ENCODE measurements at regions not wholly inside any gene's neighbourhood (a gene's known extent, or its start where the extent isn't known, plus 50 kb on each side); places are given as distances from the start of the nearest gene placed in this dataset.

DNA sequence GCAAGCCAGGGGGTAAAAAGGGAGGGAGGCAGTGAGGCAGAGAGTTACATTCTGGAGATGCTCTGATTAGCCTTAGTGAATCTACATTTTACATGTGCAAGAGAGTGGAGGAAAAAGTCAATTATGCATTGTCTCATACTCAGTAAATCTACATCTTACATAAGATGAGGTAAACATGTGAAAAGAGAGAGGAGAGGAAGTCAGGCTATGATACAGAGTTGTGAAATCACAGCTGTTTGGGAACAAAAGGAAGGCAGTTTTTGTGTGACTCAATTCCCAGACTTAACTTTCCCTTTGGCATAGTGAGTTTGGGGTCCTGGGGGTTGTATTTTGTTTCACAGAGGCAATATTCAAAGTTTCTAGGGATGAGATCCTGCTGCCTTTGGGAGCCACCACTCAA, 67.8 kb downstream of the GP2 start:
- H3K9me3 ChIP-seq (ENCODE audit: low read depth) = no peaks in the 10 kb centered on the region

DNA sequence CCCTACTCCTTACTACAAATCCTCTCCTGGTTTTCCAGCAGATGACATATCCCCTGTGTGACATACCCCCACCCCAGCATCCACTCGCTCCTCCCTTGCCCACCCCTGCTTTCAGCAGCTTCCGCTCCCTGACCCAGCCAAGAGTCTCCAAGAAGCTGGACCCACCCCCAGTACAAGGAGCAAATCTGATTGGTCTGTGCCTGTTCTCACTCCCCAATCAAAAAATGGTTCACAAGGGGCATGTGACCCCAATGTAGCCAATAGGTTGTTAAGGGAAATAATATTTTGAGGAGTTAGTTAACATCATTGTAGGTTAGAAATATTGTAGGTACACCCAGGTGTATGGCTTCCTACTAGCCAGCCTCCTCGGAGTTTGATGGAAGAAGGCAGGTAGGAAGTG, 70.1 kb downstream of the GP2 start:
- no peaks in the 10 kb centered on the region for H3K9me3 ChIP-seq (ENCODE audit: low read depth)
- H2AFZ ChIP-seq = no peak overlapping the region
- no peak overlapping the region for H3K4me2 ChIP-seq
- no peaks in the 10 kb centered on the region for H4K20me1 ChIP-seq (ENCODE audit: insufficient read depth, poor library complexity, severe bottlenecking)
- H3K36me3 ChIP-seq (replicated peaks; ENCODE audit: insufficient read depth, low read depth) = no peaks in the 10 kb centered on the region
- H3K9me2 ChIP-seq (replicated peaks; ENCODE audit: insufficient read depth) = no peaks in the 10 kb centered on the region
- TF ChIP-seq EZH2phosphoT487 (IDR thresholded peaks at IDR 0.05; ENCODE audit: low read depth, severe bottlenecking, unreplicated experiment) = no peak
- no peak for TF ChIP-seq EZH2 (IDR thresholded peaks at IDR 0.05; ENCODE audit: borderline replicate concordance)
- TF ChIP-seq, protein P1, sequence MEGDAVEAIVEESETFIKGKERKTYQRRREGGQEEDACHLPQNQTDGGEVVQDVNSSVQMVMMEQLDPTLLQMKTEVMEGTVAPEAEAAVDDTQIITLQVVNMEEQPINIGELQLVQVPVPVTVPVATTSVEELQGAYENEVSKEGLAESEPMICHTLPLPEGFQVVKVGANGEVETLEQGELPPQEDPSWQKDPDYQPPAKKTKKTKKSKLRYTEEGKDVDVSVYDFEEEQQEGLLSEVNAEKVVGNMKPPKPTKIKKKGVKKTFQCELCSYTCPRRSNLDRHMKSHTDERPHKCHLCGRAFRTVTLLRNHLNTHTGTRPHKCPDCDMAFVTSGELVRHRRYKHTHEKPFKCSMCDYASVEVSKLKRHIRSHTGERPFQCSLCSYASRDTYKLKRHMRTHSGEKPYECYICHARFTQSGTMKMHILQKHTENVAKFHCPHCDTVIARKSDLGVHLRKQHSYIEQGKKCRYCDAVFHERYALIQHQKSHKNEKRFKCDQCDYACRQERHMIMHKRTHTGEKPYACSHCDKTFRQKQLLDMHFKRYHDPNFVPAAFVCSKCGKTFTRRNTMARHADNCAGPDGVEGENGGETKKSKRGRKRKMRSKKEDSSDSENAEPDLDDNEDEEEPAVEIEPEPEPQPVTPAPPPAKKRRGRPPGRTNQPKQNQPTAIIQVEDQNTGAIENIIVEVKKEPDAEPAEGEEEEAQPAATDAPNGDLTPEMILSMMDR (IDR thresholded peaks at IDR 0.05; ENCODE audit: poor library complexity) = no peak
- no peaks in the 10 kb centered on the region for H3K27me3 ChIP-seq
- H3K4me1 ChIP-seq (ENCODE audit: insufficient read depth) = no peaks in the 10 kb centered on the region
- H3K79me2 ChIP-seq = no peaks in the 10 kb centered on the region
- 79% methylated on average over 3 of the region's 3 CpGs for WGBS (ENCODE audit: low lambda C conversion rate, missing lambda C conversion rate)
- DNase-seq (ENCODE audit: low spot score) = no peak
- H3K27ac ChIP-seq = no peak overlapping the region
- no peak overlapping the region for H3K4me3 ChIP-seq

More for the DNA sequence above, 67.8 kb downstream of the GP2 start:
- no peaks in the 10 kb centered on the region for H3K36me3 ChIP-seq (replicated peaks; ENCODE audit: insufficient read depth, low read depth)
- no peak overlapping the region for H3K27ac ChIP-seq
- no peaks in the 10 kb centered on the region for H3K27me3 ChIP-seq
- no peak for DNase-seq (ENCODE audit: low spot score)
- H3K4me3 ChIP-seq = no peak overlapping the region
- H3K4me2 ChIP-seq = no peak overlapping the region
- TF ChIP-seq, protein P1 (IDR thresholded peaks at IDR 0.05; ENCODE audit: poor library complexity) = no peak
- TF ChIP-seq EZH2 (IDR thresholded peaks at IDR 0.05; ENCODE audit: borderline replicate concordance) (no peak), EZH2phosphoT487 (IDR thresholded peaks at IDR 0.05; ENCODE audit: low read depth, severe bottlenecking, unreplicated experiment) (no peak)
- H3K9me2 ChIP-seq (replicated peaks; ENCODE audit: insufficient read depth) = no peaks in the 10 kb centered on the region
- H4K20me1 ChIP-seq (ENCODE audit: insufficient read depth, poor library complexity, severe bottlenecking) = no peaks in the 10 kb centered on the region
- H3K79me2 ChIP-seq = no peaks in the 10 kb centered on the region
- H2AFZ ChIP-seq = no peak overlapping the region
- no peaks in the 10 kb centered on the region for H3K4me1 ChIP-seq (ENCODE audit: insufficient read depth)

DNA sequence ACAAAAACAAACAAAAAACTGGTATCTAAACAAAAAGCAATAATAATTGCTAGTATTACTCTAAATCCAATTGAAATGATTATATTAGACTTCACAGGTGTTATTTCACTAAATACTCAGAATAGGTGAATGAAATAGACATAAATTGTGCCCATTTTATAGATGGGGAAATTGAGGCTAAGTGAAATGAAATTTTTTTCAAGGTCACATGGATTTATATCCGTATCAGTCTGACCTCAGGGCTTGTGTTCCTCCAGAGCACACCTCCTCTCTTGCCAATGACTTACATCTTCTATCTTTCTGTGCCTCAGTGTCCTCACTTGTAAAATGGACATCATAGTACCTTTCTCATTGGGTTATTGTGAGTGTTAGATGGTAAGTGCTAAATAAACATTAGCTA, 72.3 kb downstream of the GP2 start:
- Histone ChIP-seq H3K4me2 (no peak overlapping the region), H2AFZ (no peak overlapping the region), H3K9me3 (ENCODE audit: low read depth) (no peaks in the 10 kb centered on the region), H3K4me3 (no peak overlapping the region), H4K20me1 (ENCODE audit: insufficient read depth, poor library complexity, severe bottlenecking) (no peaks in the 10 kb centered on the region), H3K79me2 (no peaks in the 10 kb centered on the region), H3K27ac (no peak overlapping the region), H3K9me2 (replicated peaks; ENCODE audit: insufficient read depth) (no peaks in the 10 kb centered on the region), H3K27me3 (no peaks in the 10 kb centered on the region), H3K4me1 (ENCODE audit: insufficient read depth) (no peaks in the 10 kb centered on the region), H3K36me3 (replicated peaks; ENCODE audit: insufficient read depth, low read depth) (no peaks in the 10 kb centered on the region)
- TF ChIP-seq EZH2 (IDR thresholded peaks at IDR 0.05; ENCODE audit: borderline replicate concordance) = no peak
- TF ChIP-seq EZH2phosphoT487 (IDR thresholded peaks at IDR 0.05; ENCODE audit: low read depth, severe bottlenecking, unreplicated experiment) = no peak
- TF ChIP-seq, protein P1 (IDR thresholded peaks at IDR 0.05; ENCODE audit: poor library complexity) = no peak
- no peak for DNase-seq (ENCODE audit: low spot score)
- 41% methylated on average over 1 of the region's 1 CpG for WGBS (ENCODE audit: low lambda C conversion rate, missing lambda C conversion rate)

DNA sequence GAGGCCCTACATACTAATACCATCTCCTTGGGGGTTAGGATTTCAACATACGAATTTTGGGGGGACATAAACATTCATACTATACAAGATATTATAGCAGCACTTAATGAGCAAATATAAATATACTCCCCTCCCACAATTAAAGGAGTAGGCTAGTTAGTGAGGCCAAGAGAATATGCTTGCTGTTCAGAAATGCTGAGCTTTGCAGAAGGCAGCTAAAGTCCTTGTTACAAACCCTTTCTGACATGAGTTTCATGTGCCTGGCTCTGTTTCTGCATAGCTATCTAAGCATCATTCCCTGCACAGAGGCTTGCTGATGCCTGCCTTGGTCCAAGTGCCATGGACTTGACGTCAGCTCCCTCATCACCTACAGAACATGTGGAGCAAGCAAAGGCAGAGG, 73.5 kb downstream of the GP2 start:
- no peak for TF ChIP-seq EZH2phosphoT487 (IDR thresholded peaks at IDR 0.05; ENCODE audit: low read depth, severe bottlenecking, unreplicated experiment)
- H3K4me2 ChIP-seq = no peak overlapping the region
- H3K27ac ChIP-seq = no peak overlapping the region
- no peaks in the 10 kb centered on the region for H3K27me3 ChIP-seq
- no peaks in the 10 kb centered on the region for H3K9me2 ChIP-seq (replicated peaks; ENCODE audit: insufficient read depth)
- WGBS (ENCODE audit: low lambda C conversion rate, missing lambda C conversion rate) = 67% methylated on average over 2 of the region's 2 CpGs
- H3K4me3 ChIP-seq = no peak overlapping the region
- no peaks in the 10 kb centered on the region for H4K20me1 ChIP-seq (ENCODE audit: insufficient read depth, poor library complexity, severe bottlenecking)
- H3K36me3 ChIP-seq (replicated peaks; ENCODE audit: insufficient read depth, low read depth) = no peaks in the 10 kb centered on the region
- no peak overlapping the region for H2AFZ ChIP-seq
- no peak for DNase-seq (ENCODE audit: low spot score)
- H3K79me2 ChIP-seq = no peaks in the 10 kb centered on the region
- H3K9me3 ChIP-seq (ENCODE audit: low read depth) = no peaks in the 10 kb centered on the region
- H3K4me1 ChIP-seq (ENCODE audit: insufficient read depth) = no peaks in the 10 kb centered on the region

Measured in hepatocyte (in vitro differentiated cells).